ENCODE measurements at regions not wholly inside any gene's neighbourhood (a gene's known extent, or its start where the extent isn't known, plus 50 kb on each side); places are given as distances from the start of the nearest gene placed in this dataset.

DNA sequence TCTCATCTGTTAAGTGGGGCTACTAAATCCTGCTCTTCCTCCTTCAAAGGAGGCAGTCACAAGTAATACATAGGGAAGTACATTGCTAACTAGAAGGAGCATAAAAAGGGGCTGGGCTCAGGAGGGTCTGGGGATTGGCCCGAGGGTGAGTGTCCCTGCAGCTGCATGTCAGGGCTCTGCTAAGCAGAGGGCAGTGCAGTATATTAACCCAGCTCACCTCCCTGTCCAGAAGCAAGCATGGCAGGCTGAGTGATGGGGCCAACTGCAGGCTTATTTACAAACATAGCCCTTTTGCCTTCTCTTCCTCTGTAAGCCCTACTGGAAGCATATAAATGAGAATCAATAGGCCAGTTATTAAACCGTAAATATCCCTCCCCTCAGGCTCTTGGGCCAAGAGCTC is 143.2 kb upstream of the PCBD1 start:
- TF ChIP-seq, protein P1, sequence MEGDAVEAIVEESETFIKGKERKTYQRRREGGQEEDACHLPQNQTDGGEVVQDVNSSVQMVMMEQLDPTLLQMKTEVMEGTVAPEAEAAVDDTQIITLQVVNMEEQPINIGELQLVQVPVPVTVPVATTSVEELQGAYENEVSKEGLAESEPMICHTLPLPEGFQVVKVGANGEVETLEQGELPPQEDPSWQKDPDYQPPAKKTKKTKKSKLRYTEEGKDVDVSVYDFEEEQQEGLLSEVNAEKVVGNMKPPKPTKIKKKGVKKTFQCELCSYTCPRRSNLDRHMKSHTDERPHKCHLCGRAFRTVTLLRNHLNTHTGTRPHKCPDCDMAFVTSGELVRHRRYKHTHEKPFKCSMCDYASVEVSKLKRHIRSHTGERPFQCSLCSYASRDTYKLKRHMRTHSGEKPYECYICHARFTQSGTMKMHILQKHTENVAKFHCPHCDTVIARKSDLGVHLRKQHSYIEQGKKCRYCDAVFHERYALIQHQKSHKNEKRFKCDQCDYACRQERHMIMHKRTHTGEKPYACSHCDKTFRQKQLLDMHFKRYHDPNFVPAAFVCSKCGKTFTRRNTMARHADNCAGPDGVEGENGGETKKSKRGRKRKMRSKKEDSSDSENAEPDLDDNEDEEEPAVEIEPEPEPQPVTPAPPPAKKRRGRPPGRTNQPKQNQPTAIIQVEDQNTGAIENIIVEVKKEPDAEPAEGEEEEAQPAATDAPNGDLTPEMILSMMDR (IDR thresholded peaks at IDR 0.05) = no peak

DNA sequence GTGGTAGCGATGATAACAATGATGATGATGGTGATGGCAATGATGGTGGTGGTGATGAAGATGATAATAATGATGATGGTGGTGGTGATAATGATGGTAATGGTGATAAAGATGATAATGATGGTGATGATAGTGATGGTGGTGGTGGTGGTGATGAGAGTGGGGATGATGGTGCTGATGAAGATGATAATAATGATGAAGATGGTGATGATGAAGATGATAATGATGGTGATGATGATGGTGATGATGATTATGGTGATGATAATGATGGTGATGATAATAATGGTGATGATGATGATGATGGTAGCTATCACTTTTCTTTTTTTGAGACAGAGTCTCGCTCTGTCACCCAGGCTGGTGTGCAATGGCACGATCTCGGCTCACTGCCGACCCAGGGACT is 144.5 kb upstream of the PCBD1 start:
- TF ChIP-seq, protein P1 (IDR thresholded peaks at IDR 0.05) = no peak

- TF ChIP-seq, protein P1 (IDR thresholded peaks at IDR 0.05) = no peak
Observed at GRCh38 chr10:71033396-71033980, 145.1 kb upstream of the PCBD1 start.

- TF ChIP-seq, protein P1 (IDR thresholded peaks at IDR 0.05) = no peak
Observed at GRCh38 chr10:71035511-71036296, 147.3 kb upstream of the PCBD1 start.

- TF ChIP-seq, protein P1 (IDR thresholded peaks at IDR 0.05) = no peak
Observed at GRCh38 chr10:71036297-71036966, 148.1 kb upstream of the PCBD1 start.

- TF ChIP-seq, protein P1 (IDR thresholded peaks at IDR 0.05) = no peak
Observed at GRCh38 chr10:71038091-71038633, 149.8 kb upstream of the PCBD1 start.

DNA sequence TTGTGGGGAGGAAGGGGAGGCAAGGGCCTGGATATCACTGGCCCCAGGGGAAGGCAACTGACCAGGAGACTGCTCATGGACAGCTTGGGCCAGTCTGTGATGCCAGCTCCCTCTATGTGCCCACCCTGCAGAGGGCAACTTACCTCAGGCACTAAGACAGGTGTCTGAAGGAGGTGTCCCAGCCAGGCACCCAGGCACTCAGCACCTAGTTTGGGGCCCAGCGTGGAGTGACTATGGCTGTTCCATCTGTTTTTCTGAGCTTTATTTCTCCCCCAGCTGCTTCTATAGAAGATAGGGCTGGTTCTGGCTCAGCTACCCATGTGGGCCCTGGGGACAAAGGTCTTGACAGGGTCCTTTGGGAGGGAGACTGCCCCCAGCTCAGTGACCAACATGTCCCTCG is 150.6 kb upstream of the PCBD1 start:
- TF ChIP-seq, protein P1 (IDR thresholded peaks at IDR 0.05) = no peak
